ENCODE measurements at regions not wholly inside any gene's neighbourhood (a gene's known extent, or its start where the extent isn't known, plus 50 kb on each side); places are given as distances from the start of the nearest gene placed in this dataset.

DNA sequence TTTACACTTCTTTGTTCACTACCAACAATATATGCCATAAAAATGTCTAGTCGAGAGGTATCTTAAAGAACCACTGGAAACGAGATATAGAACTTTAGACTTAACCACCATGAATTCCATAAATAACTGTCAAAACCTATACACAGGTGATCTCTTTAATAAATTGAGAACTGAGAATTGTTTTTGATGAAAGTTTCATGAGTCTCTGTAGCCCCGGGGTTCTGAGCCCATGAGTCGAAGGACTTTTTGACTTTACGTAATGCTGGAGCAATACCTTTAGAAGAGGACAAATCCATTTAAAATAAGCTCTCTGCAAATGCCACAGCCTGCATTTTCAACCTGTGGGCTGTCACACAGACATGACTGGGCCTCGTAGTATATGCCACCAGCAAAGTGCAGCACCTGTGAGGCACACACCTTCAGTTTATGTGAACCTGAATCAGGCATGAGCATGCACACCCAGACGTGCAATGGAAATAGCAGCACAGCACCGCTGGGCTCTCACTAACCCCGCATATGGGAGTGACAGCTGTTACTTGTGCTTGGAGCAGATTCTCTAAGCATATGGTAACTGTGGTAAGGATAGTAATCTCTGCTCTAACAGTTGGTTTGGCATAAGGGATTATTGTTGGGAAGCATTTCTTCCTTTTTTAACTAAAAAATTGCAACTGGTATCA is 383.2 kb downstream of the SOCS6 start:
- TF ChIP-seq, protein P1, sequence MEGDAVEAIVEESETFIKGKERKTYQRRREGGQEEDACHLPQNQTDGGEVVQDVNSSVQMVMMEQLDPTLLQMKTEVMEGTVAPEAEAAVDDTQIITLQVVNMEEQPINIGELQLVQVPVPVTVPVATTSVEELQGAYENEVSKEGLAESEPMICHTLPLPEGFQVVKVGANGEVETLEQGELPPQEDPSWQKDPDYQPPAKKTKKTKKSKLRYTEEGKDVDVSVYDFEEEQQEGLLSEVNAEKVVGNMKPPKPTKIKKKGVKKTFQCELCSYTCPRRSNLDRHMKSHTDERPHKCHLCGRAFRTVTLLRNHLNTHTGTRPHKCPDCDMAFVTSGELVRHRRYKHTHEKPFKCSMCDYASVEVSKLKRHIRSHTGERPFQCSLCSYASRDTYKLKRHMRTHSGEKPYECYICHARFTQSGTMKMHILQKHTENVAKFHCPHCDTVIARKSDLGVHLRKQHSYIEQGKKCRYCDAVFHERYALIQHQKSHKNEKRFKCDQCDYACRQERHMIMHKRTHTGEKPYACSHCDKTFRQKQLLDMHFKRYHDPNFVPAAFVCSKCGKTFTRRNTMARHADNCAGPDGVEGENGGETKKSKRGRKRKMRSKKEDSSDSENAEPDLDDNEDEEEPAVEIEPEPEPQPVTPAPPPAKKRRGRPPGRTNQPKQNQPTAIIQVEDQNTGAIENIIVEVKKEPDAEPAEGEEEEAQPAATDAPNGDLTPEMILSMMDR (IDR thresholded peaks at IDR 0.05): no peak
- H3K36me3 Mint-ChIP-seq (ENCODE audit: low read depth): no peaks in the 10 kb centered on the region
- H3K4me1 Mint-ChIP-seq (ENCODE audit: low read depth): no peaks in the 10 kb centered on the region
- H3K4me3 Mint-ChIP-seq: no peak overlapping the region
- no peak for DNase-seq
- H3K27ac Mint-ChIP-seq: no peak overlapping the region
- H3K9me3 Mint-ChIP-seq: peaks cover 34% of the 10 kb centered on the region
- no peaks in the 10 kb centered on the region for H3K27me3 Mint-ChIP-seq (ENCODE audit: insufficient read depth)

DNA sequence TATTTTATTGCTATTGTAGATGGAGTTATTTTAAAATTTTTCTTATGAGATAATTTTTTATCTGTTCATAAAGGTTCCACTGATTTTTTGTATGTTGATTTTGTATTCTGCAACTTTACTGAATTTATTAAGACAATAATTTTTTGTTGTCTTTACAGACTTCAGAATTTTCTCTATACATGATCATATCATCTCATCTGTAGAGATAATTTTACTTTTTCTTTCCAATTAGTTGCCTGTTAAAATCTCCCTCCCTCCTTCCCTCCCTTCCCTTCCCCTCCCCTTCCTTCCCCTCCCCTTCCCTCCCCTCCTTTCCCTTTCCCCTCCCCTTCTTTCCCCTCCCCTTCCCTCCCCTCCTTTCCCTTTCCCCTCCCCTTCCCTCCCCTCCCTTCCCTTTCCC is 378.1 kb downstream of the SOCS6 start:
- Mint-ChIP-seq H3K4me1 (ENCODE audit: low read depth) (no peaks in the 10 kb centered on the region), H3K27me3 (ENCODE audit: insufficient read depth) (no peaks in the 10 kb centered on the region), H3K36me3 (ENCODE audit: low read depth) (no peaks in the 10 kb centered on the region), H3K4me3 (no peak overlapping the region), H3K9me3 (peaks cover 25% of the 10 kb centered on the region), H3K27ac (no peak overlapping the region)
- TF ChIP-seq, protein P1 (IDR thresholded peaks at IDR 0.05): no peak
- no peak for DNase-seq

DNA sequence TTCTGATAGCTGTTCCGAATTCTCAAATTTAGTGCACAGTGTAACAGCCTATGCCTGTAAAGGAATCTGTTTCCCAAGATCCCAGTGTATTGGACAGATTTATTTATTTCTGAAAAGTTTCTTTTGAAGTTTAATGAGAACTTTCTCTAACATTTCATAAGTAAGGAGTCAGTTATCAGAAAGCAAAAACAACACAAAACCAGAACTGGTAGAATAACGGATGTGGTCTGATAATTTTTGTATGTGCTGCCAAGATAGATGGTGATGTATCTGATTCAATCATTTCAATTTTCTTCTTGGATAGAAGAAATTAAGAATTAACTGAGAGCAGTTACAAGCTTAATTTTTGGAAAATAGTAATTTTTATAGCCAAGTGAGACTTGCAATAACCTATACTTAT is 374.3 kb downstream of the SOCS6 start:
- Mint-ChIP-seq H3K9me3 (peaks cover 28% of the 10 kb centered on the region), H3K27ac (no peak overlapping the region), H3K36me3 (ENCODE audit: low read depth) (no peaks in the 10 kb centered on the region), H3K27me3 (ENCODE audit: insufficient read depth) (no peaks in the 10 kb centered on the region), H3K4me3 (no peak overlapping the region), H3K4me1 (ENCODE audit: low read depth) (no peaks in the 10 kb centered on the region)
- TF ChIP-seq, protein P1 (IDR thresholded peaks at IDR 0.05): no peak
- no peak for DNase-seq

DNA sequence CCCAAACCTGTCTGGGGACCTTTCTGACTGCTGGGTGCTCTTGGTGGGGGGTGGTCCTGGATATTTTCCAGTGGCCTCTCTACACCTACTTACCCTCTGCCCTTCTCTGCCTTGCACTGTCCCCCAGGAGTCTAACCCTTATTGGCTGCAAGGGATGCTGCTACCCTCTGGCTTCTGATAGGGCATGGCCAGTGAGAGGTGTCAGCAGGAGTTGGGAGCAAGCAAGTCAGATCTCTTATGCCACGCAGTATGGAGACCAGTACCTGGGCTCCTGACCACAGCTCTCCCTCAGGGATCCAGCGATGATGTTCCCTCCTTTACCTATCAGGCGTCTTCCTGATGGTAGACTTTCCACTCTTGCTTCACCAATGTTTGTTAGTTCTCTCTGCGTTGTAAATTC is 373.7 kb downstream of the SOCS6 start:
- Mint-ChIP-seq H3K27me3 (ENCODE audit: insufficient read depth) (no peaks in the 10 kb centered on the region), H3K9me3 (peaks cover 31% of the 10 kb centered on the region), H3K27ac (no peak overlapping the region), H3K4me3 (no peak overlapping the region), H3K36me3 (ENCODE audit: low read depth) (no peaks in the 10 kb centered on the region), H3K4me1 (ENCODE audit: low read depth) (no peaks in the 10 kb centered on the region)
- no peak for DNase-seq
- TF ChIP-seq, protein P1 (IDR thresholded peaks at IDR 0.05): no peak

DNA sequence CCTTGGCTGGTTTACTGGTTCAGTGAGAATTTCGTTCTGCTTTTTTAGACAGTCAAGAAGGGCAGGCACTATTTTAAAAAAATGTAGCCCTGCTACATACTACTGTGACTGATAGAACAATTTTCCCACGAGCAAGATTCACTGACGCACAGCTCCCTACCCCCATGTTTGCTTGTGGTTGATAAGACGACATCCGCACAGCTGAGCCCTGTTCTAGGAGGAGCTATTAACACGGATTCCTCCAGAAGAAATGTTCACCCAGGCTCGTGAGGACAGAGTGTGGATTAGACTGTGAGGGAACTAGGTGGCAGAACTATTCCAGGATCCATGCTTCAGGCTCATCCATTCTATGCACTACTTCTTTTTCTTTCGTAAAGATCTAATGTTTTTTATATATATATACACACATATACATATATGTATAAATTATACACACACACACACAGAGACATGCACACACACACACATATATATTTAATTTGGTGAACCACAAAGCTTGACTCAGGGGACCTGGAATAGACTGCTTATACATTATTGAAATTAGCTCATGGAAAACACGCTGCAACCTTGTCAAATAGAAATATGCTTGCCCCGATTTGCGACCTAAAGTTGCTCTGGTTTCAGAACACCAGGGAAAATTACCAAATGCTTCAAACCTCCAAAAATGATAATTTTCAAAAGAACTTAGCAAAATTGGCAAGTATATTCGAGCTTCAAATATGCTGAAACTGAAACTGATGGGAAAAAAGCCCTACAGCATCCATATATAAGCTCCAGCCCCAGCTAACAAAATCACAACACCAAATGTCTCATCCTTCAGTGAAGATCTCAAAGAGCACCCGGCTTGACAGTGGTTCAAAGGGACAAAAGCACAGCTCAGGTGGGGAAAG is 370.4 kb downstream of the SOCS6 start:
- Mint-ChIP-seq H3K27me3 (ENCODE audit: insufficient read depth) (no peaks in the 10 kb centered on the region), H3K9me3 (peaks cover 29% of the 10 kb centered on the region), H3K4me3 (no peak overlapping the region), H3K4me1 (ENCODE audit: low read depth) (no peaks in the 10 kb centered on the region), H3K36me3 (ENCODE audit: low read depth) (no peaks in the 10 kb centered on the region), H3K27ac (no peak overlapping the region)
- TF ChIP-seq, protein P1 (IDR thresholded peaks at IDR 0.05): no peak
- no peak for DNase-seq
